Effector memory CD4-positive, alpha-beta T cell (primary cell): ENCODE measurements at regions not wholly inside any gene's neighbourhood (a gene's known extent, or its start where the extent isn't known, plus 50 kb on each side); places are given as distances from the start of the nearest gene placed in this dataset.
"Not testable (repeated sequence)": the region's sequence is repeated elsewhere in the genome, so short reads cannot be mapped to it uniquely, and the experiment has no call there.

ENCODE experiments used
- DNase-seq, 3 donors: peaks; one replicate each; pipeline ENCODE4 v3.0.0-alpha.2; 2020
- H3K27ac ChIP-seq: 2 replicates; pipeline ENCODE4 v1.7.0; 2013; ENCODE audit warnings: mild to moderate bottlenecking, low read length, moderate library complexity; ENCODE audit not compliant: insufficient read depth, poor library complexity, severe bottlenecking
- H3K27me3 ChIP-seq: replicated peaks from 2 replicates; pipeline ENCODE4 v1.7.0; 2013; ENCODE audit warnings: mild to moderate bottlenecking, low read length; ENCODE audit not compliant: insufficient read depth, control insufficient read depth, poor library complexity, severe bottlenecking
- H3K36me3 ChIP-seq: 2 replicates; pipeline ENCODE4 v1.7.0; 2013; ENCODE audit warnings: mild to moderate bottlenecking, low read length, moderate library complexity; ENCODE audit not compliant: control insufficient read depth, insufficient read depth
- H3K4me1 ChIP-seq: 2 replicates; pipeline ENCODE4 v1.7.0; 2013; ENCODE audit warnings: low read length, mild to moderate bottlenecking; ENCODE audit not compliant: control insufficient read depth, insufficient read depth, poor library complexity, severe bottlenecking
- H3K4me3 ChIP-seq: 2 replicates; pipeline ENCODE4 v1.7.0; 2013; ENCODE audit warnings: low read length, low read depth, mild to moderate bottlenecking; ENCODE audit not compliant: insufficient read depth, poor library complexity, severe bottlenecking
- H3K9me3 ChIP-seq: 2 replicates; pipeline ENCODE4 v1.7.0; 2013; ENCODE audit warnings: mild to moderate bottlenecking, low read length, moderate library complexity; ENCODE audit not compliant: control insufficient read depth

GRCh38 chr5:99471726-99472125, 542.9 kb upstream of the CHD1 start:
- not testable (repeated sequence) for H3K4me3 ChIP-seq, H3K27ac ChIP-seq, H3K27me3 ChIP-seq, H3K9me3 ChIP-seq, H3K4me1 ChIP-seq, DNase-seq, H3K36me3 ChIP-seq

DNA sequence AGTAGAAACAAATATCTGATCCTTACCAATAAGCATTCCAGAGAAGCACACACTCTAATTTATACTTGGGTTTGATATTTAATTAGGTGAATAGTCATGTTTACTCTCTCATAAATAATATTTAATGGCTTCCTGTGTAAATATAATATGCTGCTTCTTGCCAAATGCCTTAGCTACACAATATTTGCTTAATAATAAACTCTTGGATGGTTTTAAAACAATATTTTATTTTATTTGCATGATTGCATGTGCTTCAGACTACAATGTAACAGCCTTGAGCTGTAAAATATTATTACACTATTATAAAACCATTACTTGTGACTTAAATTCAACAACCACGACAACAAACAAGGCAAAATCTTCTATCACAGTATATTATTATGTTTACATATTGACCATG, 542.4 kb upstream of the CHD1 start:
- not testable (repeated sequence) for DNase-seq, H3K4me3 ChIP-seq, H3K36me3 ChIP-seq, H3K9me3 ChIP-seq, H3K27me3 ChIP-seq, H3K4me1 ChIP-seq, H3K27ac ChIP-seq

GRCh38 chr5:99470636-99471035, 541.8 kb upstream of the CHD1 start:
- not testable (repeated sequence) for H3K4me1 ChIP-seq, H3K27ac ChIP-seq, H3K9me3 ChIP-seq, H3K4me3 ChIP-seq, DNase-seq, H3K27me3 ChIP-seq, H3K36me3 ChIP-seq

DNA sequence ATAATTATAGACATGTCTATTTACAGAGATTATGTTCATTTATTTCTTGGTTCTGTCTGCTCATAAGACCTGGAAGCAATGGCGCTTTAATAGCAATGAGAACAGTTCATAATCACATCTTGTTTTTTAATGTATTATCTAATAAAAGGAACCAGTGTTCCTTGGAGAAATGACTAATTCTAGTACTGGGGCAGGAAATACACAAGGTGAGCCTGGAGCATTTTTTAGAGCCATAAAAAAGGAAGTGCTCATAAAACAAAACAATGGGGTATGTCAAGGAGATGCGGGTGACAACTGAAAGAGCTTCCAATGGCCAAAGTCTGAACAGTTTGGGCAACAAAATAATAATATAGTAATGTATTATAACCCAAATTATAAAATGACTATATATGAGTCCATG, 531.9 kb upstream of the CHD1 start:
- H3K27me3 ChIP-seq = no peaks in the 10 kb centered on the region
- H3K4me1 ChIP-seq = no peaks in the 10 kb centered on the region
- no peak for DNase-seq
- H3K4me3 ChIP-seq = no peak overlapping the region
- H3K27ac ChIP-seq = no peak overlapping the region
- H3K9me3 ChIP-seq = no peaks in the 10 kb centered on the region
- no peaks in the 10 kb centered on the region for H3K36me3 ChIP-seq

DNA sequence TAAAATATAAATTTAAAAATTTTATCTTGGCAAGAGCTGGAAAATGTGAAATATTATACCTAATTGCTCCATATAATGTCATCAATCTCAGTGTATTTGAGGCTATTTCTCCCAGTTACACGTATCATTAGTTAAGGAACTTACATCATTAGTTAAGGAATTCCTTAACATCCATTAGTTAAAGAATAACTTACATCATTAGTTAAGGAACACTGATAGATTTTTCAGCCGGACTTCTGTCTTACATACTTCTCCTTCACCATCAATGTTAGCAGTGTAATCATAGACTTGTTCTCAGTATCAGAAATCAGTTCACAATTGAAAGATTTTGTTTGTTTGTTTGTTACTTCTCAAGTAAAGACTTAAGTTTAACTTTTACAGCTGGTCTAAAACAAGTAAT, 524.4 kb upstream of the CHD1 start:
- H3K36me3 ChIP-seq = no peaks in the 10 kb centered on the region

DNA sequence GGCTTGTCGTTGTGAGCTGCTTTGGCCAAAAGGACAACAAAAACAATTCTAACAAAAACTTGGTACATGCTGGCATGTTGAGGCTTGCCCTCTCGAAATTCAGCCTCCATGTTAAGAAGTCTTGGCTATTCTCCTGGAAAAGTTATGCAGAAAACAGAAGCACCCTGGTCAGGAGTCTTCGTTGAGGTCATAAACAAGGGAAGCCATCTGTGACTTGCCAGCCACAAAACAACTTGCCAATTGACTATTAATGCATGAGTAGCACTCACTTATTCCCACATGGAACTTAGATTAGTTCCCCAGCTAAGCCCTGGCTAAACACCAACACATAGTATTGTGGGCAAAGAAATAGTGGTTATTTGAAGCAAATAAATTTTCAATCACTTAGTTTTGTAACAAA, 521.0 kb upstream of the CHD1 start:
- Histone ChIP-seq H3K27me3 (no peaks in the 10 kb centered on the region), H3K36me3 (no peaks in the 10 kb centered on the region), H3K4me1 (no peaks in the 10 kb centered on the region), H3K9me3 (no peaks in the 10 kb centered on the region), H3K4me3 (no peak overlapping the region), H3K27ac (no peak overlapping the region)
- DNase-seq = no peak

More for the DNA sequence above, 524.4 kb upstream of the CHD1 start:
- Histone ChIP-seq H3K27ac (no peak overlapping the region), H3K27me3 (no peaks in the 10 kb centered on the region), H3K4me1 (no peaks in the 10 kb centered on the region), H3K9me3 (no peaks in the 10 kb centered on the region), H3K4me3 (no peak overlapping the region)
- no peak for DNase-seq

- Histone ChIP-seq H3K4me3 (no peak overlapping the region), H3K4me1 (no peaks in the 10 kb centered on the region)
Measured at GRCh38 chr5:99445805-99446204, 517.0 kb upstream of the CHD1 start.

GRCh38 chr5:99441235-99441634, 512.4 kb upstream of the CHD1 start:
- H3K4me1 ChIP-seq = no peaks in the 10 kb centered on the region
- H3K27me3 ChIP-seq = no peaks in the 10 kb centered on the region
- no peaks in the 10 kb centered on the region for H3K9me3 ChIP-seq
- no peak for DNase-seq
- H3K4me3 ChIP-seq = no peak overlapping the region
- H3K36me3 ChIP-seq = no peaks in the 10 kb centered on the region
- H3K27ac ChIP-seq = no peak overlapping the region

More at GRCh38 chr5:99445805-99446204, 517.0 kb upstream of the CHD1 start:
- H3K9me3 ChIP-seq = no peaks in the 10 kb centered on the region
- DNase-seq = no peak
- H3K27me3 ChIP-seq = no peaks in the 10 kb centered on the region
- H3K27ac ChIP-seq = no peak overlapping the region
- no peaks in the 10 kb centered on the region for H3K36me3 ChIP-seq

DNA sequence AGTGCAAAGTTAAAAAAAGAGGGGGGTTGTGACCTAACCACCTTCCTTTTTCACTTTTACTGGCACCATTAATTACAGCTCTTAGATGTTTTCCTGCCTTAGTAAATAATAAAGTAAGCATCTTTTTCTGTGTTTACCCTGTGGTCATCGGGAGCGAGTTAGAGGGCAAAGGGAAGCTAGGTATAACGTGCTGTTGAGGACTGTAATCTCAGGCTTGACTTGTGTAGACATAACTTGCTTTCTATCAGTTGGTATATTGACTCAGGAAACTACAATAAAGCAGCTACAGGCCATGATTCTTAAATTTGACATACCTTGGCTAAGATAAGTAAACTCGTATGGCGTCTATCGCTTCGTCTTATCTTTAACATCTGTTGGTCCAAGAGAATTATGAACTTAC, 509.8 kb upstream of the CHD1 start:
- Histone ChIP-seq H3K9me3 (no peaks in the 10 kb centered on the region), H3K27ac (no peak overlapping the region), H3K36me3 (no peaks in the 10 kb centered on the region), H3K27me3 (no peaks in the 10 kb centered on the region), H3K4me3 (no peak overlapping the region), H3K4me1 (no peaks in the 10 kb centered on the region)
- no peak for DNase-seq

- H3K9me3 ChIP-seq = no peaks in the 10 kb centered on the region
- H3K27me3 ChIP-seq = no peaks in the 10 kb centered on the region
- no peak overlapping the region for H3K27ac ChIP-seq
- no peaks in the 10 kb centered on the region for H3K36me3 ChIP-seq
- no peaks in the 10 kb centered on the region for H3K4me1 ChIP-seq
- no peak overlapping the region for H3K4me3 ChIP-seq
- DNase-seq = no peak
Measured at GRCh38 chr5:99437986-99438385, 509.2 kb upstream of the CHD1 start.

GRCh38 chr5:99423396-99423795, 494.6 kb upstream of the CHD1 start:
- H3K4me3 ChIP-seq, H3K36me3 ChIP-seq, DNase-seq, H3K4me1 ChIP-seq, H3K27ac ChIP-seq, H3K9me3 ChIP-seq, H3K27me3 ChIP-seq: not testable (repeated sequence)
